ENCODE measurements at regions not wholly inside any gene's neighbourhood (a gene's known extent, or its start where the extent isn't known, plus 50 kb on each side); places are given as distances from the start of the nearest gene placed in this dataset.

GRCh38 chr5:103886826-103887225 lies 324.2 kb upstream of the NUDT12 start:
- TF ChIP-seq EGR1 (IDR thresholded peaks at IDR 0.05), result no peak
- TF ChIP-seq MAX (IDR thresholded peaks at IDR 0.05), result no peak

- no peak for TF ChIP-seq FOXM1 (IDR thresholded peaks at IDR 0.05; ENCODE audit: borderline replicate concordance, low read depth)
- TF ChIP-seq REST (IDR thresholded peaks at IDR 0.05; ENCODE audit: low read depth), result no peak
- TF ChIP-seq TEAD4 (IDR thresholded peaks at IDR 0.05), result no peak
- no peak for TF ChIP-seq YY1 (IDR thresholded peaks at IDR 0.05; ENCODE audit: low read depth)
- TF ChIP-seq MAX (IDR thresholded peaks at IDR 0.05), result no peak
- no peak for TF ChIP-seq EP300 (IDR thresholded peaks at IDR 0.05; ENCODE audit: borderline replicate concordance)
- no peak for TF ChIP-seq CREB1 (IDR thresholded peaks at IDR 0.05; ENCODE audit: low read depth)
- no peak for TF ChIP-seq EGR1 (IDR thresholded peaks at IDR 0.05)
- no peak for TF ChIP-seq TCF12 (IDR thresholded peaks at IDR 0.05; ENCODE audit: low read depth)
- no peak for TF ChIP-seq USF1 (IDR thresholded peaks at IDR 0.05)
- no peak for TF ChIP-seq ZBTB7A (IDR thresholded peaks at IDR 0.05; ENCODE audit: low read depth)
- TF ChIP-seq RAD21 (IDR thresholded peaks at IDR 0.05; ENCODE audit: low read depth), result no peak
- TF ChIP-seq CEBPB (IDR thresholded peaks at IDR 0.05), result no peak
- no peak for TF ChIP-seq TAF1 (IDR thresholded peaks at IDR 0.05; ENCODE audit: low read depth)
- TF ChIP-seq NFIC (IDR thresholded peaks at IDR 0.05), result no peak
Measured at GRCh38 chr5:103883143-103883542, 320.6 kb upstream of the NUDT12 start.

GRCh38 chr5:103881560-103881959 lies 319.0 kb upstream of the NUDT12 start:
- TF ChIP-seq EP300 (IDR thresholded peaks at IDR 0.05; ENCODE audit: borderline replicate concordance) (no peak), EGR1 (IDR thresholded peaks at IDR 0.05) (no peak), MAX (IDR thresholded peaks at IDR 0.05) (no peak), TEAD4 (IDR thresholded peaks at IDR 0.05) (no peak), TCF12 (IDR thresholded peaks at IDR 0.05; ENCODE audit: low read depth) (no peak), REST (IDR thresholded peaks at IDR 0.05; ENCODE audit: low read depth) (no peak), USF1 (IDR thresholded peaks at IDR 0.05) (no peak), YY1 (IDR thresholded peaks at IDR 0.05; ENCODE audit: low read depth) (no peak), CREB1 (IDR thresholded peaks at IDR 0.05; ENCODE audit: low read depth) (no peak), ZBTB7A (IDR thresholded peaks at IDR 0.05; ENCODE audit: low read depth) (no peak)

GRCh38 chr5:103867857-103868598 lies 305.4 kb upstream of the NUDT12 start:
- no peak for TF ChIP-seq EP300 (IDR thresholded peaks at IDR 0.05; ENCODE audit: borderline replicate concordance)
- TF ChIP-seq TCF12 (IDR thresholded peaks at IDR 0.05; ENCODE audit: low read depth), result no peak
- no peak for TF ChIP-seq CREB1 (IDR thresholded peaks at IDR 0.05; ENCODE audit: low read depth)
- no peak for TF ChIP-seq MAX (IDR thresholded peaks at IDR 0.05)
- TF ChIP-seq REST (IDR thresholded peaks at IDR 0.05; ENCODE audit: low read depth), result no peak
- TF ChIP-seq USF1 (IDR thresholded peaks at IDR 0.05), result no peak
- no peak for TF ChIP-seq CEBPB (IDR thresholded peaks at IDR 0.05)
- TF ChIP-seq FOXM1 (IDR thresholded peaks at IDR 0.05; ENCODE audit: borderline replicate concordance, low read depth), result no peak
- no peak for TF ChIP-seq RAD21 (IDR thresholded peaks at IDR 0.05; ENCODE audit: low read depth)
- TF ChIP-seq TAF1 (IDR thresholded peaks at IDR 0.05; ENCODE audit: low read depth), result no peak
- no peak for TF ChIP-seq NFIC (IDR thresholded peaks at IDR 0.05)
- no peak for TF ChIP-seq TEAD4 (IDR thresholded peaks at IDR 0.05)
- no peak for TF ChIP-seq YY1 (IDR thresholded peaks at IDR 0.05; ENCODE audit: low read depth)
- TF ChIP-seq ZBTB7A (IDR thresholded peaks at IDR 0.05; ENCODE audit: low read depth), result no peak
- TF ChIP-seq EGR1 (IDR thresholded peaks at IDR 0.05), result no peak
